H9 (cell line): ENCODE measurements at regions not wholly inside any gene's neighbourhood (a gene's known extent, or its start where the extent isn't known, plus 50 kb on each side); places are given as distances from the start of the nearest gene placed in this dataset.

Experiments used
- DNase-seq: peaks from one replicate; pipeline ENCODE4 v3.0.0-alpha.2; 2017
- H2AFZ ChIP-seq: one replicate; pipeline ENCODE4 v1.6.1; 2013; ENCODE audit warnings: mild to moderate bottlenecking, low read length, control low read depth, moderate library complexity
- H2AK5ac ChIP-seq: 2 replicates; pipeline ENCODE4 v1.6.1; 2013; ENCODE audit warnings: low read length, control low read depth, mixed read lengths; ENCODE audit not compliant: insufficient read length
- H2BK120ac ChIP-seq: one replicate; pipeline ENCODE4 v1.6.1; 2013; ENCODE audit warnings: low read depth, mild to moderate bottlenecking, low read length, control low read depth, inconsistent platforms; ENCODE audit not compliant: poor library complexity, severe bottlenecking
- H2BK12ac ChIP-seq: 2 replicates; pipeline ENCODE4 v1.6.1; 2013; ENCODE audit warnings: low read length, control low read depth, mixed read lengths, low read depth; ENCODE audit not compliant: insufficient read length
- H2BK15ac ChIP-seq: 2 replicates; pipeline ENCODE4 v1.6.1; 2013; ENCODE audit warnings: low read depth, low read length, control low read depth
- H2BK20ac ChIP-seq: one replicate; pipeline ENCODE4 v1.6.1; 2013; ENCODE audit warnings: low read depth, mild to moderate bottlenecking, low read length, control low read depth, inconsistent platforms; ENCODE audit not compliant: poor library complexity, severe bottlenecking
- H2BK5ac ChIP-seq: 2 replicates; pipeline ENCODE4 v1.6.1; 2013; ENCODE audit warnings: low read length, control low read depth, mixed read lengths; ENCODE audit not compliant: insufficient read length
- H3K14ac ChIP-seq: 2 replicates; pipeline ENCODE4 v1.6.1; 2013; ENCODE audit warnings: low read length, control low read depth; ENCODE audit not compliant: insufficient read depth
- H3K18ac ChIP-seq: 2 replicates; pipeline ENCODE4 v1.6.1; 2013; ENCODE audit warnings: low read depth, mild to moderate bottlenecking, mixed read lengths, low read length, control low read depth; ENCODE audit not compliant: insufficient read length
- H3K23ac ChIP-seq: 2 replicates; pipeline ENCODE4 v1.6.1; 2013; ENCODE audit warnings: low read length, control low read depth, mixed read lengths, low read depth; ENCODE audit not compliant: insufficient read length
- H3K23me2 ChIP-seq: 2 replicates; pipeline ENCODE4 v1.6.1; 2013; ENCODE audit warnings: low read depth, mild to moderate bottlenecking, mixed read lengths, low read length, control low read depth; ENCODE audit not compliant: insufficient read length, poor library complexity, severe bottlenecking
- H3K27ac ChIP-seq: 2 replicates; pipeline ENCODE4 v1.5.1; 2013; ENCODE audit warnings: low read length, control low read depth, mixed read lengths, low read depth; ENCODE audit not compliant: insufficient read length
- H3K27me3 ChIP-seq: 2 replicates; pipeline ENCODE4 v1.6.1; 2013; ENCODE audit warnings: low read length, control low read depth, inconsistent platforms; ENCODE audit not compliant: insufficient read depth
- H3K4ac ChIP-seq: 2 replicates; pipeline ENCODE4 v1.6.1; 2013; ENCODE audit warnings: low read depth, mild to moderate bottlenecking, control low read depth, inconsistent platforms, low read length, moderate library complexity
- H3K4me1 ChIP-seq: 2 replicates; pipeline ENCODE4 v1.6.1; 2013; ENCODE audit warnings: low read length, control low read depth, inconsistent platforms; ENCODE audit not compliant: insufficient read depth
- H3K4me2 ChIP-seq: 2 replicates; pipeline ENCODE4 v1.6.1; 2013; ENCODE audit warnings: low read length, control low read depth, mixed read lengths; ENCODE audit not compliant: insufficient read length, insufficient read depth
- H3K56ac ChIP-seq: 2 replicates; pipeline ENCODE4 v1.6.1; 2013; ENCODE audit warnings: low read depth, mild to moderate bottlenecking, mixed read lengths, low read length, control low read depth; ENCODE audit not compliant: insufficient read length
- H3K79me1 ChIP-seq: 2 replicates; pipeline ENCODE4 v1.6.1; 2013; ENCODE audit warnings: low read depth, mild to moderate bottlenecking, moderate library complexity, low read length, control low read depth, inconsistent platforms; ENCODE audit not compliant: insufficient read depth, poor library complexity, severe bottlenecking
- H3K79me2 ChIP-seq: 2 replicates; pipeline ENCODE4 v1.6.1; 2013; ENCODE audit warnings: low read length, control low read depth, inconsistent platforms; ENCODE audit not compliant: insufficient read depth
- H3K9ac ChIP-seq: 2 replicates; pipeline ENCODE4 v1.6.1; 2013; ENCODE audit warnings: low read length, control low read depth, mixed read lengths; ENCODE audit not compliant: insufficient read length; ENCODE audit errors: extremely low read depth
- H3K9me3 ChIP-seq: one replicate; pipeline ENCODE4 v1.6.1; 2013; ENCODE audit warnings: low read depth, low read length, inconsistent platforms; ENCODE audit not compliant: control insufficient read depth
- H3T11ph ChIP-seq: one replicate; pipeline ENCODE4 v1.6.1; 2013; ENCODE audit warnings: mild to moderate bottlenecking, low read length, control low read depth, inconsistent platforms
- H4K20me1 ChIP-seq: one replicate; pipeline ENCODE4 v1.6.1; 2013; ENCODE audit not compliant: control insufficient read depth, insufficient read length, insufficient read depth
- H4K5ac ChIP-seq: 2 replicates; pipeline ENCODE4 v1.6.1; 2013; ENCODE audit warnings: low read depth, mild to moderate bottlenecking, mixed read lengths, low read length, control low read depth; ENCODE audit not compliant: insufficient read length
- H4K8ac ChIP-seq: replicated peaks from 2 replicates; pipeline ENCODE4 v1.6.1; 2013; ENCODE audit warnings: low read length, control low read depth, mixed read lengths, low read depth; ENCODE audit not compliant: insufficient read length
- H4K91ac ChIP-seq: 2 replicates; pipeline ENCODE4 v1.6.1; 2013; ENCODE audit warnings: low read depth, mild to moderate bottlenecking, moderate library complexity, mixed read lengths, low read length, control low read depth; ENCODE audit not compliant: insufficient read length
- H3K27ac Mint-ChIP-seq, 3 experiments: 2 replicates in 2 of 3; 3 replicates in 1 of 3; pipeline ENCODE4 v1.8.0; 2020 to 2021; ENCODE audit warnings: mixed read lengths in 3 of 3, mild to moderate bottlenecking in 1 of 3, moderate library complexity in 1 of 3
- H3K27me3 Mint-ChIP-seq: 2 replicates; pipeline ENCODE4 v1.8.0; 2021; ENCODE audit warnings: low read depth, mild to moderate bottlenecking, moderate library complexity, mixed read lengths
- H3K36me3 Mint-ChIP-seq, 3 experiments: 2 replicates in 2 of 3; 3 replicates in 1 of 3; pipeline ENCODE4 v1.8.0; 2020 to 2021; ENCODE audit warnings: low read depth in 3 of 3, mixed read lengths in 3 of 3; ENCODE audit not compliant: insufficient read depth in 1 of 3
- H3K4me1 Mint-ChIP-seq, 2 experiments: 2 replicates each; pipeline ENCODE4 v1.8.0; 2020; ENCODE audit warnings: mixed read lengths in 2 of 2
- H3K4me3 Mint-ChIP-seq, 2 experiments: 2 replicates in 1 of 2; 3 replicates in 1 of 2; pipeline ENCODE4 v1.8.0; 2020 to 2021; ENCODE audit warnings: mild to moderate bottlenecking in 2 of 2, mixed read lengths in 2 of 2, moderate library complexity in 1 of 2
- H3K9me3 Mint-ChIP-seq, 2 experiments: 2 replicates in 1 of 2; 3 replicates in 1 of 2; pipeline ENCODE4 v1.8.0; 2020; ENCODE audit warnings: mild to moderate bottlenecking in 2 of 2, mixed read lengths in 2 of 2, moderate library complexity in 1 of 2
- CTCF ChIP-seq: fragments of 200-600 bp; sonication (generic); conservative IDR thresholded peaks from 3 replicates; pipeline ENCODE4 v1.8.0; 2021; ENCODE audit warnings: antibody characterized with exemption, mild to moderate bottlenecking

- no peak overlapping the region for H2BK5ac ChIP-seq
- H3K9me3 ChIP-seq: no peaks in the 10 kb centered on the region
- no peaks in the 10 kb centered on the region for H3K4me1 ChIP-seq
- H3K4ac ChIP-seq: no peak overlapping the region
- no peak overlapping the region for H3T11ph ChIP-seq
- Mint-ChIP-seq H3K9me3 (peaks cover 0 to 3% of the 10 kb centered on the region in 2 experiments; a peak in 1 of 5 replicates), H3K4me1 (peaks cover 10 to 17% of the 10 kb centered on the region in 2 experiments), H3K27ac (peak overlapping the region in 1 of 3 experiments; percentile 45; a peak in 1 of 7 replicates), H3K27me3 (no peaks in the 10 kb centered on the region), H3K4me3 (no peak overlapping the region), H3K36me3 (no peaks in the 10 kb centered on the region)
- no peak overlapping the region for H3K18ac ChIP-seq
- H3K79me1 ChIP-seq: no peaks in the 10 kb centered on the region
- no peaks in the 10 kb centered on the region for H4K20me1 ChIP-seq
- H3K27ac ChIP-seq: no peak overlapping the region
- H3K27me3 ChIP-seq: no peaks in the 10 kb centered on the region
- no peak overlapping the region for H2BK12ac ChIP-seq
- H3K79me2 ChIP-seq: no peaks in the 10 kb centered on the region
- no peak overlapping the region for H3K9ac ChIP-seq
- no peak overlapping the region for H2BK15ac ChIP-seq
- H2BK20ac ChIP-seq: no peak overlapping the region
- no peak overlapping the region for H3K14ac ChIP-seq
- H3K56ac ChIP-seq: no peak overlapping the region
- H4K8ac ChIP-seq: no peak overlapping the region
- no peak overlapping the region for H2AFZ ChIP-seq
- no peak overlapping the region for H3K23ac ChIP-seq
- H4K91ac ChIP-seq: no peak overlapping the region
- DNase-seq: no peak
- no peaks in the 10 kb centered on the region for H3K23me2 ChIP-seq
- H2AK5ac ChIP-seq: no peak overlapping the region
- H4K5ac ChIP-seq: no peak overlapping the region
- TF ChIP-seq CTCF: no peak
- H3K4me2 ChIP-seq: no peak overlapping the region
- no peak overlapping the region for H2BK120ac ChIP-seq
Observed at GRCh38 chr2:189382668-189383067, 58.6 kb upstream of the WDR75 start.
